ENCODE measurements at regions not wholly inside any gene's neighbourhood (a gene's known extent, or its start where the extent isn't known, plus 50 kb on each side); places are given as distances from the start of the nearest gene placed in this dataset.

DNA sequence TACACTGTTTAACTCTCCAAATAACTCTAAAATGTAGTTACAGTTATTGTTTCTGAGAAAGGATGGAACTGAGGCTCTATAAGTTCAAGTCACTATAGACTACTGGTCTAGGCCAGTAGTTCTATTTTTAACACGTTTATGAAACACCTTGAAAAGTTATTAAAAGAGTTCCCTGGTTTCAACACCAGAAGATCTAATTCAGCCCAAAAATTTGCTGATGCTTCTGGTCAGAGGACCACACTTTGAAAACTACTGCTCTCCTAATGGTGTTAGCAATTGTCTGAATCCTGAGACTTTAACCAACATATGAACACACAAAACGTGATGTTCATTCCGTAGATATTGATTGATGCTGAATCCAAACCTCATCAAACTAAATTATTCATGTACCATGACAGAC lies 658.6 kb upstream of the STEAP1 start:
- TF ChIP-seq, protein P1, sequence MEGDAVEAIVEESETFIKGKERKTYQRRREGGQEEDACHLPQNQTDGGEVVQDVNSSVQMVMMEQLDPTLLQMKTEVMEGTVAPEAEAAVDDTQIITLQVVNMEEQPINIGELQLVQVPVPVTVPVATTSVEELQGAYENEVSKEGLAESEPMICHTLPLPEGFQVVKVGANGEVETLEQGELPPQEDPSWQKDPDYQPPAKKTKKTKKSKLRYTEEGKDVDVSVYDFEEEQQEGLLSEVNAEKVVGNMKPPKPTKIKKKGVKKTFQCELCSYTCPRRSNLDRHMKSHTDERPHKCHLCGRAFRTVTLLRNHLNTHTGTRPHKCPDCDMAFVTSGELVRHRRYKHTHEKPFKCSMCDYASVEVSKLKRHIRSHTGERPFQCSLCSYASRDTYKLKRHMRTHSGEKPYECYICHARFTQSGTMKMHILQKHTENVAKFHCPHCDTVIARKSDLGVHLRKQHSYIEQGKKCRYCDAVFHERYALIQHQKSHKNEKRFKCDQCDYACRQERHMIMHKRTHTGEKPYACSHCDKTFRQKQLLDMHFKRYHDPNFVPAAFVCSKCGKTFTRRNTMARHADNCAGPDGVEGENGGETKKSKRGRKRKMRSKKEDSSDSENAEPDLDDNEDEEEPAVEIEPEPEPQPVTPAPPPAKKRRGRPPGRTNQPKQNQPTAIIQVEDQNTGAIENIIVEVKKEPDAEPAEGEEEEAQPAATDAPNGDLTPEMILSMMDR (IDR thresholded peaks at IDR 0.05): no peak
- TF ChIP-seq POLR2A (IDR thresholded peaks at IDR 0.05): no peak
